OCI-LY7 (cell line): ENCODE measurements at regions not wholly inside any gene's neighbourhood (a gene's known extent, or its start where the extent isn't known, plus 50 kb on each side); places are given as distances from the start of the nearest gene placed in this dataset.
A peak's percentile ranks its signal among the peaks of the same experiment; 100 is the strongest.

Experiments used
- CTCF ChIP-seq: fragments of 200-600 bp; sonication (generic); conservative IDR thresholded peaks from 2 replicates; pipeline ENCODE4 v1.5.1; 2014; ENCODE audit warnings: mild to moderate bottlenecking, antibody characterized with exemption, low read length, moderate library complexity, mixed read lengths
- EZH2phosphoT487 ChIP-seq: fragments of 200-600 bp; sonication (generic); IDR thresholded peaks from 2 replicates; pipeline ENCODE4 v1.6.1; 2018; ENCODE audit warnings: low read depth, borderline replicate concordance, mild to moderate bottlenecking, mixed run types, antibody characterized with exemption, low read length, moderate library complexity, mixed read lengths

- peak; percentile 58 for TF ChIP-seq CTCF
- TF ChIP-seq EZH2phosphoT487: no peak
Observed at GRCh38 chr13:62544928-62545327, 1129.3 kb upstream of the PCDH20 start.
